Fibroblast of lung (primary cell): ENCODE measurements at regions not wholly inside any gene's neighbourhood (a gene's known extent, or its start where the extent isn't known, plus 50 kb on each side); places are given as distances from the start of the nearest gene placed in this dataset.

Source experiments
- EZH2 ChIP-seq: IDR thresholded peaks from 2 replicates; pipeline ENCODE4 v1.5.1; 2012; ENCODE audit warnings: low read length, control low read depth, mild to moderate bottlenecking; ENCODE audit errors: missing control alignments
- TF ChIP-seq, protein P1 (sequence below), 2 donors: IDR thresholded peaks in 1 of 2; conservative IDR thresholded peaks in 1 of 2; 1 replicate in 1 of 2; 2 replicates in 1 of 2; pipeline ENCODE4 v1.5.1; 2011 to 2012; ENCODE audit warnings: low read length in 2 of 2, control low read depth in 1 of 2, inconsistent platforms in 1 of 2, low read depth in 1 of 2, mild to moderate bottlenecking in 1 of 2

DNA sequence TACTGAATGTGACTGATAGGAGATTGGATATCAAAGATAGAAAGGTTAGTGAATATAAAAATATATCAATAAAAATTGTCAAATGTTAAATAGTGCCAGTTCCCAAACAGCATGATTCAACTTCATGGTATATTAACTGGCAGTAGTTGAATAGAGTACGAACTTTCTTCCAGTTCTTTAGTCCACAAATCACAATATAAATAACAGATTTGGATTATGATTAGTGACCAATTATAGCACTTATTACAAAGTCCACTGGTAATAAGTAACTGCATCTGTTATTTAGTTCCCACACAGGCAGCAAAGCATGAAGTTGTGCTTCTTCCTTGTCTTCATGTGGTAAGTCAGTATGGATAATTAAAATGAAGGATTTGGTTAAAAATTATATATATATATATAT, 243.0 kb upstream of the VWC2 start:
- TF ChIP-seq, protein P1, sequence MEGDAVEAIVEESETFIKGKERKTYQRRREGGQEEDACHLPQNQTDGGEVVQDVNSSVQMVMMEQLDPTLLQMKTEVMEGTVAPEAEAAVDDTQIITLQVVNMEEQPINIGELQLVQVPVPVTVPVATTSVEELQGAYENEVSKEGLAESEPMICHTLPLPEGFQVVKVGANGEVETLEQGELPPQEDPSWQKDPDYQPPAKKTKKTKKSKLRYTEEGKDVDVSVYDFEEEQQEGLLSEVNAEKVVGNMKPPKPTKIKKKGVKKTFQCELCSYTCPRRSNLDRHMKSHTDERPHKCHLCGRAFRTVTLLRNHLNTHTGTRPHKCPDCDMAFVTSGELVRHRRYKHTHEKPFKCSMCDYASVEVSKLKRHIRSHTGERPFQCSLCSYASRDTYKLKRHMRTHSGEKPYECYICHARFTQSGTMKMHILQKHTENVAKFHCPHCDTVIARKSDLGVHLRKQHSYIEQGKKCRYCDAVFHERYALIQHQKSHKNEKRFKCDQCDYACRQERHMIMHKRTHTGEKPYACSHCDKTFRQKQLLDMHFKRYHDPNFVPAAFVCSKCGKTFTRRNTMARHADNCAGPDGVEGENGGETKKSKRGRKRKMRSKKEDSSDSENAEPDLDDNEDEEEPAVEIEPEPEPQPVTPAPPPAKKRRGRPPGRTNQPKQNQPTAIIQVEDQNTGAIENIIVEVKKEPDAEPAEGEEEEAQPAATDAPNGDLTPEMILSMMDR (conservative IDR thresholded peaks at IDR 0.05 in 1 of 2, IDR thresholded peaks at IDR 0.05 in 1 of 2; ENCODE audit: low read depth in 1 of 2, low read length in 2 of 2) = no peak
- TF ChIP-seq EZH2 = no peak
